Memory B cell (primary cell): ENCODE measurements at regions not wholly inside any gene's neighbourhood (a gene's known extent, or its start where the extent isn't known, plus 50 kb on each side); places are given as distances from the start of the nearest gene placed in this dataset.

ENCODE experiments used
- ATAC-seq: fragments of 150-1000 bp; cut with Tn5 transposase; 2 replicates; pipeline ENCODE4 v1.10.0; 2021; ENCODE audit warnings: low read depth, mild to moderate bottlenecking, moderate library complexity
- DNase-seq, 2 donors: peaks; one replicate each; pipeline ENCODE4 v3.0.0; 2022; ENCODE audit warnings: low spot score in 2 of 2
- H3K27ac Mint-ChIP-seq: one replicate; pipeline ENCODE4 v1.8.0; 2022; ENCODE audit warnings: mild to moderate bottlenecking, moderate library complexity, mixed read lengths
- H3K27me3 Mint-ChIP-seq: one replicate; pipeline ENCODE4 v1.8.0; 2022; ENCODE audit warnings: mixed read lengths
- H3K36me3 Mint-ChIP-seq: one replicate; pipeline ENCODE4 v1.8.0; 2022; ENCODE audit warnings: mild to moderate bottlenecking, mixed read lengths
- H3K4me1 Mint-ChIP-seq: one replicate; pipeline ENCODE4 v1.8.0; 2022; ENCODE audit warnings: mixed read lengths
- H3K4me3 Mint-ChIP-seq: one replicate; pipeline ENCODE4 v1.8.0; 2022; ENCODE audit warnings: mild to moderate bottlenecking, moderate library complexity, mixed read lengths
- H3K9me3 Mint-ChIP-seq: one replicate; pipeline ENCODE4 v1.8.0; 2022; ENCODE audit warnings: mixed read lengths

GRCh38 chr21:37967036-37967435 is 50.8 kb upstream of the KCNJ6 start:
- H3K27me3 Mint-ChIP-seq: no peaks in the 10 kb centered on the region
- no peaks in the 10 kb centered on the region for H3K9me3 Mint-ChIP-seq
- no peak overlapping the region for H3K27ac Mint-ChIP-seq
- no peak overlapping the region for H3K4me3 Mint-ChIP-seq
- H3K36me3 Mint-ChIP-seq: no peaks in the 10 kb centered on the region
- ATAC-seq (no peak), DNase-seq (no peak)
- no peaks in the 10 kb centered on the region for H3K4me1 Mint-ChIP-seq

DNA sequence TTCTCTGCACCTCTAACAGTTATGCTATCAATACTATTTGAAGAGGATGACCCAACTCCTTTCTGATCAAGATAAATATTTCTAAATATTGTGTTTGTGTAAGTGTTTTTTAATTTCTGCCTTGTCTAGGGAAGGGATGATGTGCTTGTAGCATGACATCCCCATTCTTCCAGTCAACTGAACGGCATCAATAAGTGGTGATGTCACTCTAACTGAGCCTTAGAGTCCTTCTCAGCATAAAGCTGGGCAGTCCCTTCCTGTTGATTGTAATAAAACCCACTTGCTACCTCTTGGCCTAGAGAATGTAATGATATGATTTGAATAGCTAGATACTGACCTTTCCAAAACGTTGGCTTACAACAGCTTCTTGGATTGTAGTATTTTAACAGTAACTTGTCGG is 52.5 kb upstream of the KCNJ6 start:
- ATAC-seq: no peak
- Mint-ChIP-seq H3K9me3 (no peaks in the 10 kb centered on the region), H3K4me1 (no peaks in the 10 kb centered on the region), H3K27me3 (peaks cover 2% of the 10 kb centered on the region), H3K36me3 (no peaks in the 10 kb centered on the region), H3K4me3 (no peak overlapping the region), H3K27ac (no peak overlapping the region)
- no peak for DNase-seq

DNA sequence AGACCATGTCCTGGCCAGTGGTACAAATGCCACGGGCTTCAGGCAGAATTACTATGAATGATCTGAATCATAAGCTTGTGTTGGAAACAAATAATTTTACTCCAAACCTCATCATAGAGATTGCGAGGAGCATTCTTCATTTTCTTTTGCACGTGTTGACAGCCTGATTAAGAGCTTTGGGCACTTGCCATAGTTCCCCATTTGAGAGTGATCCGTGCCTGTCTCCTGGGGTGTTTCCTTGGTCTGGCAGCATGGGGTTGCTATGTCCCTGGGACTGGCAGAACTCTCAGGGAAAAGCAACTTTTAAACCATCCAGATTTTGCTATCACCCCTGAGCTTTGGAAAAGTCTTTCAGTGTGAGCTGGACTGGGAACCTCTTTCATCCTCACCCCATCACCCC is 54.3 kb upstream of the KCNJ6 start:
- Mint-ChIP-seq H3K4me1 (no peaks in the 10 kb centered on the region), H3K27me3 (peaks cover 4% of the 10 kb centered on the region), H3K4me3 (no peak overlapping the region), H3K9me3 (no peaks in the 10 kb centered on the region), H3K36me3 (no peaks in the 10 kb centered on the region), H3K27ac (no peak overlapping the region)
- ATAC-seq (no peak), DNase-seq (no peak)

DNA sequence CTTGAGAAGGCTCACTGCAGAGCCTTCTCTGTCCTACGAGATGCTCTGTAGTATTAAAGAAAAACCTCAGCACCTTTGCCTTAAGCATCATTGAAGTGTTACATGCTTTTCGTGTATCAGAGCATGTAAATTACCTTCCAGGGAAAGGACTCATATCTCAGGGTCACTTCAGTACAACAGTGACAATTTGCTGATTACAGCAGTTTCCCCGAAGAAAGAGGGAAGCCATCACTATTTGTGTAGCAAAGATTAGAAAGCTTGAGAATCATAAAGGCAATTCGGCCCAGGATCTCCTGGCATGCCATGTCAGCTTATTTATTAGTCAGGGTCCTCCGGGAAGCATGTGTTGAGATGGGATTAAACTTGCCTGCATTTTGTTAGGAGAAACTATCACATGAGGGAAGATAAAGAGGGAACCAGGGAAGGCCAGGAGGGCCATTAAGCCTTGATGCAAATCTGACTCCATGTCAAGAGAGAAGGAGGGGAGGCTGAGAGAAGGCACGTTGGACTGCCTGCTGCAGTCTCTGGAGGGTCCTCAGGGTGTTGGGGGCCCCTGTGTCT is 55.2 kb upstream of the KCNJ6 start:
- no peaks in the 10 kb centered on the region for H3K36me3 Mint-ChIP-seq
- no peak overlapping the region for H3K27ac Mint-ChIP-seq
- H3K27me3 Mint-ChIP-seq: peaks cover 4% of the 10 kb centered on the region
- no peak overlapping the region for H3K4me3 Mint-ChIP-seq
- ATAC-seq (no peak), DNase-seq (no peak)
- no peaks in the 10 kb centered on the region for H3K4me1 Mint-ChIP-seq
- no peaks in the 10 kb centered on the region for H3K9me3 Mint-ChIP-seq

DNA sequence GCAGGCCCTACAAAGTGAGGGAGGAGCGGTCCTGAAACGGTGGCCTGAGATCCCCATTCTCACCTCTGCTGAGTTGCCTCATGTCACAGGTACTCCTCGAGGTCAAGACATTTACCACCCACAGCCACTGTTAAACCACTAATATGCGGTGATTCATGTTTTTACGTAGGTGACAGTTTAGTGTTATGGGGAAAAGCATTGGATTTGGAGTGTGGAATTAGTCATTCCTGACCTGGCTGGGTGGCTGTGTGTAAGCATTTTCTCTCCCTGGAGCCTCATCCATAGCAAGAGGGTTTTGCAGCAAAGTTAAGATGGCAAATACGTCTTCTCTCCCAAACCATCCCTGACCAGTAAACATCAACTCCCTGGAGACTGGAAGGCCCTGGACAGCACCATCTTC is 57.8 kb upstream of the KCNJ6 start:
- no peak overlapping the region for H3K27ac Mint-ChIP-seq
- H3K4me3 Mint-ChIP-seq: no peak overlapping the region
- no peak for DNase-seq
- H3K27me3 Mint-ChIP-seq: peaks cover 4% of the 10 kb centered on the region
- no peaks in the 10 kb centered on the region for H3K4me1 Mint-ChIP-seq
- H3K9me3 Mint-ChIP-seq: no peaks in the 10 kb centered on the region
- ATAC-seq: no peak
- H3K36me3 Mint-ChIP-seq: no peaks in the 10 kb centered on the region

- Mint-ChIP-seq H3K4me1 (no peaks in the 10 kb centered on the region), H3K36me3 (peaks cover 2% of the 10 kb centered on the region), H3K9me3 (peaks cover 5% of the 10 kb centered on the region), H3K4me3 (no peak overlapping the region), H3K27ac (no peak overlapping the region), H3K27me3 (no peaks in the 10 kb centered on the region)
- ATAC-seq: no peak
- no peak for DNase-seq
Observed at GRCh38 chr21:37982496-37983318, 66.5 kb upstream of the KCNJ6 start.

DNA sequence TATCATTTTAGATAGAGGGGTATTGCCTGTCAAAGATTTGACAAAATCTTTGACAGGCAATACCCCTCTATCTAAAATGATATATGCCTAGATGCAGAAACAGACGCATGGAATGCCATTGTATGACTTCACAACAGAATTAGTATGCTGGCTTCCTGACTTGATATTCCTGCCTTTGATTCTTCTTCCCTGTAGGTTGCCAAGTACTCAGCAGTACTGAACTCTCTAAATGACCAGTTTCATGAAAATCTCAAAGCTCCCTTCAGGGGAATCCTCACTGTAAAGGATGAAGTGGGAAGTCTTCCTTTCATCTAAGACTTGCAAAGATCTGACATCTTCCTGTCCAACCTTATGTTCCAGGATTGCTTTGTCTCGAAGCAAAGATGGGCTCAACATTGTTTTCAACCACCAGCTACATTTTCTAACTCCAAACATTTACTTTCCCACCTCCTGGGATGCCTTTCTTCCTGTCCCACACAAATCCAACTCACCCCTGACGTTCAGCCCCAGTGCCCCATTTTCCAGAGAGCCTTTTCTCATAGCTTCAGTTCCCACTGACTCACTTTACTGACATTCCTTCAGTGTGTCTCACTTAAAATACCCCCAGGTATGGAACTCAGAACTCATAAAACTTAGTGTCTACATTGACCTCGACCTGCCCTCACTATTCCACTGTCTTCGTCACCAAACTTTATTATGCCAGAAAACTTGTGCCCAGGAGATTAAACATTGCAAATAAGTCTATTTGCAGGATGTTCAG is 67.3 kb upstream of the KCNJ6 start:
- Mint-ChIP-seq H3K27me3 (no peaks in the 10 kb centered on the region), H3K36me3 (peaks cover 2% of the 10 kb centered on the region), H3K4me3 (no peak overlapping the region), H3K9me3 (peaks cover 5% of the 10 kb centered on the region), H3K27ac (no peak overlapping the region), H3K4me1 (no peaks in the 10 kb centered on the region)
- ATAC-seq: no peak
- DNase-seq: no peak

DNA sequence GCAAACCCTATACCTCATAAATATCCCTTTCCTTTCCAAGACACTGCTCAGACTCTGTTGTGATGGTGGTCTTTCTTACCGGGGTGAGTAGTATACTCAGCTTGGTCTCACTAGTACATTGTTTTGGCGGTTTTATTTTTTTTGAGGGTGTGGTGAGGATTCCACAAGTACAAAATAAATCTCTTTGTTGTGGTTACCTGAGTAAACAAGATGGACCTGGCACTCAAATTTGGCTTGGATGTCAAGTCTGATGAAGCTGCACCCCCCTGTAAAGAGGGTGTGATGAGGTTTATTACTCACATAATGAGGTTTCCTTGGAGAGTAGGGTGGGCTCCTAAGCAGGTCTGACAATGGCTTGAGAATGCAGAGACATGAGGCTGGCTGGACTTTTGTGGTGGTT is 68.2 kb upstream of the KCNJ6 start:
- Mint-ChIP-seq H3K4me3 (no peak overlapping the region), H3K9me3 (peaks cover 5% of the 10 kb centered on the region), H3K27me3 (no peaks in the 10 kb centered on the region), H3K4me1 (no peaks in the 10 kb centered on the region), H3K27ac (no peak overlapping the region), H3K36me3 (peaks cover 2% of the 10 kb centered on the region)
- DNase-seq (no peak), ATAC-seq (no peak)

DNA sequence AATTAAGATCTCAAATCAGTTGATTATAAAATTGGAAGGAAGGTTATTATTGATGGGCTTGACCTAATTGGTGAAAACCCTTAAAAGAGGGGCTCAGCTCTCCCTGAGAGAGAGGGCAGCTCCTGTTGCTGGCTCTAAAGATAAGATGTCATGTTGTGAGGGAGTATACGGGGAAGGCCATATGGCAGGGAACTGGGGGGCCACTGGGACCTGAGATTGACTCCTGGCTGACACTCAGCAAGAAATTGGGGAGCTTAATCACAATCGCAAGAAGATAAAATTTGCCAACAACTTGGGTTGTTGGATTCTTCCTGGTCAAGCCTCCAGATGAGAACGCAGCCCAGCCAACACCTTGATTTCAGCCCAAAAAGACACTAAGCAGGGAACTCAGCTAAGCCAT is 69.7 kb upstream of the KCNJ6 start:
- Mint-ChIP-seq H3K4me1 (no peaks in the 10 kb centered on the region), H3K27me3 (no peaks in the 10 kb centered on the region), H3K4me3 (no peak overlapping the region), H3K36me3 (peaks cover 2% of the 10 kb centered on the region), H3K9me3 (peaks cover 5% of the 10 kb centered on the region), H3K27ac (no peak overlapping the region)
- DNase-seq (no peak), ATAC-seq (no peak)

GRCh38 chr21:37986751-37987399 is 70.6 kb upstream of the KCNJ6 start:
- DNase-seq (no peak), ATAC-seq (no peak)
- peaks cover 5% of the 10 kb centered on the region for H3K9me3 Mint-ChIP-seq
- peaks cover 2% of the 10 kb centered on the region for H3K36me3 Mint-ChIP-seq
- H3K4me1 Mint-ChIP-seq: no peaks in the 10 kb centered on the region
- H3K27ac Mint-ChIP-seq: no peak overlapping the region
- peaks cover 2% of the 10 kb centered on the region for H3K27me3 Mint-ChIP-seq
- H3K4me3 Mint-ChIP-seq: no peak overlapping the region

- Mint-ChIP-seq H3K27me3 (peaks cover 2% of the 10 kb centered on the region), H3K4me3 (no peak overlapping the region), H3K9me3 (peaks cover 5% of the 10 kb centered on the region), H3K4me1 (no peaks in the 10 kb centered on the region), H3K36me3 (peaks cover 2% of the 10 kb centered on the region), H3K27ac (no peak overlapping the region)
- no peak for ATAC-seq
- DNase-seq: no peak
Observed at GRCh38 chr21:37987668-37988067, 71.4 kb upstream of the KCNJ6 start.

- Mint-ChIP-seq H3K36me3 (no peaks in the 10 kb centered on the region), H3K4me1 (no peaks in the 10 kb centered on the region), H3K4me3 (no peak overlapping the region), H3K27ac (no peak overlapping the region), H3K27me3 (peaks cover 2% of the 10 kb centered on the region), H3K9me3 (no peaks in the 10 kb centered on the region)
- ATAC-seq (no peak), DNase-seq (no peak)
Observed at GRCh38 chr21:37993071-37993470, 76.8 kb upstream of the KCNJ6 start.

DNA sequence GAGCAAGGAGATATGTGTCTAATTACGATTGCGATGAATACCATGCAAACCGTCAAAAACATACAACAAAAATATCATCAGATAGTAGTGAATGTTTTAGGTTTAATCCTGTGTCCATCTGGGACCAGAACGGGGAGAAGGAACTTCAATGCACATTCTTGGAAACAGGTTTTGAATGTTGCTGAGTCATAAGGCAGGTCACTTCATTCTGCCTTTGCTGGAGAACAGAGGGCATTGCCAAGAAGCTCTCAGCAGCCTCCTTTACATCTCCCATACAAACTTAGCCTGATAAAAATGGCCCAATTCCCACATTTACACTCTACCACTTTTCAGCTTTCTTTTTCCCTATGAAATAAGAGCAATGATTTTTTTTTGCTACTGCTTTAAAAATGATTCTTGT is 78.0 kb upstream of the KCNJ6 start:
- H3K36me3 Mint-ChIP-seq: no peaks in the 10 kb centered on the region
- no peaks in the 10 kb centered on the region for H3K4me1 Mint-ChIP-seq
- H3K27ac Mint-ChIP-seq: no peak overlapping the region
- peaks cover 2% of the 10 kb centered on the region for H3K27me3 Mint-ChIP-seq
- no peaks in the 10 kb centered on the region for H3K9me3 Mint-ChIP-seq
- DNase-seq (no peak), ATAC-seq (no peak)
- H3K4me3 Mint-ChIP-seq: no peak overlapping the region

- Mint-ChIP-seq H3K4me3 (no peak overlapping the region), H3K9me3 (peaks cover 2% of the 10 kb centered on the region), H3K36me3 (peaks cover 1% of the 10 kb centered on the region), H3K27ac (no peak overlapping the region), H3K27me3 (no peaks in the 10 kb centered on the region), H3K4me1 (no peaks in the 10 kb centered on the region)
- DNase-seq (no peak), ATAC-seq (no peak)
Observed at GRCh38 chr21:38012672-38013071, 96.4 kb upstream of the KCNJ6 start.
